BLaER1 treated with 17β-estradiol and CSF1 and Interleukin-3, amounts not matched to agents 10 nM and 100 nM (cell line): ENCODE measurements at regions not wholly inside any gene's neighbourhood (a gene's known extent, or its start where the extent isn't known, plus 50 kb on each side); places are given as distances from the start of the nearest gene placed in this dataset.
A peak's percentile ranks its signal among the peaks of the same experiment; 100 is the strongest.
"Not testable (repeated sequence)": the region's sequence is repeated elsewhere in the genome, so short reads cannot be mapped to it uniquely, and the experiment has no call there.

ENCODE experiments used
- H3K27ac ChIP-seq, 11 experiments: shearing (Covaris generic); formaldehyde crosslinking; 2 replicates each; pipeline ENCODE4 v1.8.1; 2022
- H3K27me3 ChIP-seq, 11 experiments: shearing (Covaris generic); formaldehyde crosslinking; 2 replicates each; pipeline ENCODE4 v1.8.1; 2022
- H3K36me3 ChIP-seq, 11 experiments: shearing (Covaris generic); formaldehyde crosslinking; 2 replicates each; pipeline ENCODE4 v1.8.1; 2022
- H3K4me1 ChIP-seq, 10 experiments: shearing (Covaris generic); formaldehyde crosslinking; 2 replicates each; pipeline ENCODE4 v1.8.1; 2022
- H3K4me2 ChIP-seq, 11 experiments: shearing (Covaris generic); formaldehyde crosslinking; 2 replicates each; pipeline ENCODE4 v1.8.1; 2022
- H3K4me3 ChIP-seq, 10 experiments: shearing (Covaris generic); formaldehyde crosslinking; 2 replicates each; pipeline ENCODE4 v1.8.1; 2022
- H3K9ac ChIP-seq, 11 experiments: shearing (Covaris generic); formaldehyde crosslinking; 2 replicates each; pipeline ENCODE4 v1.8.1; 2022
- H3K9me3 ChIP-seq, 11 experiments: shearing (Covaris generic); formaldehyde crosslinking; replicated peaks in 1 of 11; 2 replicates each; pipeline ENCODE4 v1.8.1; 2022
- H4K20me1 ChIP-seq, 11 experiments: shearing (Covaris generic); formaldehyde crosslinking; 2 replicates each; pipeline ENCODE4 v1.8.1; 2022
- Cebpa-rat ChIP-seq, 11 experiments: shearing (Covaris generic); IDR thresholded peaks; 2 replicates each; pipeline ENCODE4 v1.8.1; 2022

DNA sequence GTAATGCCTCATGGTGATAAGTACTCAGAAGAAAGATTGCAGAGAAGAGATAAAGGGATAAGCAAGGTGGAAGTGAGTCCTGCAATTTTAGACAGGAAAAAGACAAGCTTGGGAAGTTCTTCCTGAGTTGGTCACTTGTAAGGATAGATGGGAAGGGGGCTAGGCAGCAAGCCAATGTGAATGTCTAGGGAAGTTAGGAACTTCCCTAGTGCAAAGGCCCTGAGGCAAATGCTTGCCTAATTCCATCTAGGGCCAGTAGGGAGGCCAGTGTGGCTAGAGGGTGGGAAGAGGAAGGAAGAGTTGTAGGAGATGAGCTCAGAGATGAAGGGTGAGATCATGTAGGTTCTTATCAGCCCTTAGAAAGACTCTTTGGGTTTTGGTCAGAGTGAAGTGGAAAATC lies 206.6 kb downstream of the MAT2B start:
- no peak for TF ChIP-seq Cebpa-rat (IDR thresholded peaks at IDR 0.05)
- Histone ChIP-seq H3K27ac (no peak overlapping the region), H3K9ac (no peak overlapping the region), H3K4me2 (no peak overlapping the region; a peak in 1 of 22 replicates), H3K4me1 (peaks cover 0 to 4% (median 0%) of the 10 kb centered on the region in 10 experiments; a peak in 1 of 20 replicates), H3K36me3 (no peaks in the 10 kb centered on the region), H3K9me3 (no peaks in the 10 kb centered on the region), H4K20me1 (no peaks in the 10 kb centered on the region), H3K27me3 (no peaks in the 10 kb centered on the region), H3K4me3 (no peak overlapping the region)

DNA sequence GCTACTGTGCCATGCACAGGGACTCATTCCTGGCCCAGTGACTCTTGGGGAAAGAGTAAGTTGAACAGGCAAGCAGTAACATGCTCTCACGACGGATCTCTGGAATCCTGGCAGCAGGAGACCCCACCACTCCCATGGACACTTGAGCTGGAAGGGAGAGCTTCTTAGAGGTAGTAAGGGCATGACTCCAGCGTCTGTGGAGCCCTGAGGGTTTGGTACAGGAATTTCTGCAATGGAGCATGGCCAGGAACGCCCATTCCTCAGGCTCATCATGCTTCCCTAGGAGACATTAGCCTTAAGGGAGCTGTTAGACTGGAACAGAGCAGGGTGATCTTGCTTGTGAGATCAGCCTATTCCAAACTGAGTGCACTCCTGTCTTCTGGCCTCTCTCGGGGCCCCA lies 212.9 kb downstream of the MAT2B start:
- H3K36me3 ChIP-seq: no peaks in the 10 kb centered on the region
- no peak overlapping the region for H3K9ac ChIP-seq
- H3K9me3 ChIP-seq: no peaks in the 10 kb centered on the region
- TF ChIP-seq Cebpa-rat (IDR thresholded peaks at IDR 0.05): no peak
- H3K4me2 ChIP-seq: no peak overlapping the region
- no peak overlapping the region for H3K27ac ChIP-seq
- H4K20me1 ChIP-seq: no peaks in the 10 kb centered on the region
- H3K4me1 ChIP-seq: no peaks in the 10 kb centered on the region
- no peaks in the 10 kb centered on the region for H3K27me3 ChIP-seq
- H3K4me3 ChIP-seq: no peak overlapping the region

DNA sequence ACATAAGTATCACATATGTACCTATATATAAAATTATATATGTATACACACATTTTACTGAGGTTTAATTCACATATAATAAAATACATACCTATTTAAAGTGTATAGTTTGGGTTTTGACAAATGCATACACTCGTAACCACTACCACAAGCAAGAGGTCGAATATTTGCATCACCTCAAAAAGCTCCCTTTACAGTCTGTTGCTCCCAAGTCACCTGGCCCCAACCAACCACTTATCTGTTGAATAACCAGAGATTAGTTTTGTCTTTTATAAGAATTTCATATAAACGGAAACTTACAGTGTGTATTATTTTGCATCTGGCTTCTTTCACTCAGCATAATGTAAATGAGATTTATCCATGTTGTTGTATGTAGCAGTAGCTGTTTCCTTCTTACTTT lies 218.9 kb downstream of the MAT2B start:
- Histone ChIP-seq H3K27ac (no peak overlapping the region), H3K4me1 (no peaks in the 10 kb centered on the region), H3K4me3 (no peak overlapping the region), H3K4me2 (no peak overlapping the region), H3K27me3 (no peaks in the 10 kb centered on the region), H3K36me3 (no peaks in the 10 kb centered on the region), H3K9me3 (no peaks in the 10 kb centered on the region), H4K20me1 (no peaks in the 10 kb centered on the region), H3K9ac (no peak overlapping the region)
- no peak for TF ChIP-seq Cebpa-rat (IDR thresholded peaks at IDR 0.05)

DNA sequence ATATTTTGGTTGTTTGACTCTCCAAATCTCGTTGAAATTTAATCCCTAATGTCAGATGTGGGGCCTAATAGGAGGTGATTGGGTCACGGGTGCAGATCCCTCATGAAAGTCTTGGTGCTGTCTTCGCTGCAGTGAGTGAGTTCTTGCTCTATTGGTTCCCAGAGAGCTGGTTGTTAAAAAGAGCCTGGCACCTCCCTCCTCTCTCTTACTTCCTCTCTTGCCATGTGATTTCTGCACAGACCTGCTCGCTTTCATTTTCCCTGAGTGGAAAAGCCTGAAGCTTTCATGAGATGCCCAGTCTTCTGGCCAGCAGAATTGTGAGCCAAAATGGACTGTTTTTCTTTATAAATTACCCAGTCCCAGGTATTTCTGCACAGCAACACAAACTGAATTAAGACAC lies 221.6 kb downstream of the MAT2B start:
- Histone ChIP-seq H3K9ac (no peak overlapping the region), H3K4me2 (peak overlapping the region in 1 of 11 experiments; percentile 33; a peak in 1 of 22 replicates), H3K9me3 (no peaks in the 10 kb centered on the region), H3K4me3 (no peak overlapping the region), H3K36me3 (no peaks in the 10 kb centered on the region), H3K27ac (no peak overlapping the region), H4K20me1 (no peaks in the 10 kb centered on the region), H3K27me3 (no peaks in the 10 kb centered on the region), H3K4me1 (no peaks in the 10 kb centered on the region)
- TF ChIP-seq Cebpa-rat (IDR thresholded peaks at IDR 0.05): no peak

DNA sequence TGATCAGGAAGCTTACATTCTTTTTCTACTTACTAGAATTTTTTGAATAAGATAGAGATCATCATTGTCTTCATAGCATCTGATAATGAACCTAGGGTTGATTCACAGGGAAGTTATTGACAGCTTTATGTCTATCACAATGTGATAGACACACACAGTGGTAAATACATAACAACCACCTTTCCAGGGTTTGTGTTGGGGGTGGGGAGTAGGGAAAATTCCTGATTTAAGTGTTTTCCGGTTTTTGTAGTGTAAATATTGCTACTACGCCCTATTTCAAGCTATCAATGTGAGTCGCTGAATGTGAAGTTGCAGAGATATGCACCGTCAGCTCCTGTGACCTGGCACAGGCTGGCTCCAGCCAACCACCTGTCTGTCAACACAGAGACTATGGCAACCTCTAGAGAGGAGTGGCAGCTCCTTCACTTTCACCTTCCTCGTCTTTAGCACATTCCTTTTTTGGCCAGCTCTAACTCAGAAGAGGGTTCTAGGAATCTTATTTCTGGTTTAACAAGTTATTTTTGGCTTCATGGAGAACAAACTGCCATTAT lies 224.9 kb downstream of the MAT2B start:
- Histone ChIP-seq H3K4me2 (no peak overlapping the region), H3K4me3 (no peak overlapping the region)
- no peak for TF ChIP-seq Cebpa-rat (IDR thresholded peaks at IDR 0.05)

DNA sequence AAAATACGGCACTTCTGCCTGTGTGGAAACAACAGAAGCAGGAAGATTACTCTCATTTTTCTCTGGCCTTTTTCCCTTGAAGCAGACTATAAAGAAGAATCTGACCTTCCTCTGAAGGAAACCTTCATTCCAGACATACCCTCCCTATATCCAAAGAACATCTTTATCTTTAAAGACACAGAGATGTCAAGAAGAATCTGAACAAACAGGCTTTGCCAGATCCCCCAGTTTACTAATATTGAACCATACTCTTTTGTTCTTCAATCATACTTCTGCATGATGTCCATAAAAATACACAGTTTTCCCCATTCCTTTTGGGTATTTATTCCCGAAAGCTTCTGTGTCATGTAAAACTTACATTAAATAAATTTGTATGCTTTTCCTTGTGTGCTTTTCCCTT lies 225.8 kb downstream of the MAT2B start:
- H3K27ac ChIP-seq: no peak overlapping the region
- no peak overlapping the region for H3K4me3 ChIP-seq
- H4K20me1 ChIP-seq: no peaks in the 10 kb centered on the region
- no peaks in the 10 kb centered on the region for H3K4me1 ChIP-seq
- no peaks in the 10 kb centered on the region for H3K36me3 ChIP-seq
- H3K9me3 ChIP-seq: no peaks in the 10 kb centered on the region; a peak in 1 of 22 replicates
- H3K27me3 ChIP-seq: no peaks in the 10 kb centered on the region
- no peak overlapping the region for H3K4me2 ChIP-seq
- H3K9ac ChIP-seq: no peak overlapping the region
- TF ChIP-seq Cebpa-rat (IDR thresholded peaks at IDR 0.05): no peak

More for the DNA sequence above, 224.9 kb downstream of the MAT2B start:
- Histone ChIP-seq H3K36me3 (no peaks in the 10 kb centered on the region), H3K4me1 (no peaks in the 10 kb centered on the region), H3K27me3 (no peaks in the 10 kb centered on the region), H3K9me3 (no peaks in the 10 kb centered on the region; a peak in 1 of 22 replicates), H3K27ac (no peak overlapping the region), H4K20me1 (no peaks in the 10 kb centered on the region), H3K9ac (no peak overlapping the region)

DNA sequence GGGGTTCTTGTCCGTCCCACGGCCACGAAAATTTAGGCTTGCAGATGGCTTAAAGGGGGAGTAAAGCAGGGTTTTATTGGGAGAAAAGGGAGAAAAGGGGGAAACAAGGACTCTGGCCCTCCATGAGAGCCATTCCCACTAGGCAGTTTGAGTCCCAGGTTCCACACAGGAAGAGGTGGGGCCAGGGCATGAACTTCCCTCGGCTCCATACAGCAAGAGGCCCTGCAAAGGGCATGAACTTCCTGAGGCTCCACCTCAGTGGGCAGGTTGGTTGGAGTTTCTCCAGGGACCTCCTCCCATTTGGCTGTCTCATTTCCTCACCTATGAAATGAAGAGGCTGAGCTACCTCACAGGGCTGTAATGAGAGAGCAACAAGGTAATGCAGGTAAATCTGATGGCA lies 229.7 kb downstream of the MAT2B start:
- H3K9me3 ChIP-seq: no peaks in the 10 kb centered on the region; a peak in 1 of 22 replicates
- no peak overlapping the region for H3K4me2 ChIP-seq
- H3K36me3 ChIP-seq: no peaks in the 10 kb centered on the region
- H3K9ac ChIP-seq: no peak overlapping the region
- H3K4me3 ChIP-seq: no peak overlapping the region
- TF ChIP-seq Cebpa-rat (IDR thresholded peaks at IDR 0.05): no peak
- H3K4me1 ChIP-seq: no peaks in the 10 kb centered on the region
- H3K27me3 ChIP-seq: no peaks in the 10 kb centered on the region
- H4K20me1 ChIP-seq: no peaks in the 10 kb centered on the region
- no peak overlapping the region for H3K27ac ChIP-seq

DNA sequence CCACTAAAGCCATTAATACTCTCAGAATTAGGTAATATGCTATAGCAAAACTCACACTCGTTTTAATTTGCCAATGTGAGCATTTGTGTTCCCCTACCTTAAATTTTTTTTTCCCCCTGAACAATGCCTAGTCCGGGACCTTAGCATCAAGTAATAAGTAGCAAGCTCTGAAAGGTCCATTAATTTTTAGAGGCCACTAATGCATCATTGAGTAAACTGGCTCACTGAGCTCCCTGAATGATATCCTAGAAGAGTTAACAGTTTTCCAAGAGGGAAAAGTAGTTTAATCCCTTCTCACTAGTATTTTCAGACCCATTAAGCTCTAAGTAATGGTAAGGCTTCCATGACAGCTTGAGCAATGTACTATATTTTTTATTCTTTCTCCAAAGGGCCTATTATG lies 242.2 kb downstream of the MAT2B start:
- Histone ChIP-seq H3K9me3 (peaks cover 0 to 16% (median 11%) of the 10 kb centered on the region in 11 experiments; a peak in 18 of 22 replicates), H3K27me3 (no peaks in the 10 kb centered on the region), H3K36me3 (no peaks in the 10 kb centered on the region), H3K9ac (no peak overlapping the region), H3K4me2 (no peak overlapping the region), H3K4me1 (no peaks in the 10 kb centered on the region), H3K27ac (no peak overlapping the region), H3K4me3 (no peak overlapping the region), H4K20me1 (no peaks in the 10 kb centered on the region)
- no peak for TF ChIP-seq Cebpa-rat (IDR thresholded peaks at IDR 0.05)

DNA sequence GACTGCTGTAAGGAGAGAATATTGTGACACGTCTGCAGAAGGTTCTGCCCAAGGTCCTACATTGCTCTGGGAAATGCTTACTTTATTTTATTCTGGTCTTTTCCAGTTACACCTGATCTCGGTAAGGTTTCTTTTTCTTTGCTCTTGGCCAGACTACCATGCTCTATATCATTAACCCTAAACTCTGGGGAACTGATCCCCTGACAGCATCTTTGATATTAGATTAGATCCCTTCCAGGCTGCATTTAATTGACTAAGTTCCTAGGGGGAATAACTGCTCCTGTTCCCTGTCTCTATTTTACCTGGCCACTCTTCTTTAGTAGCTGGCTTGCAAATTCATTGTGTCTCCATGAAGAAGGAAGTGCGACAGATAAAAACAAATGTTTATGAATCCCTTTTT lies 243.5 kb downstream of the MAT2B start:
- no peak overlapping the region for H3K27ac ChIP-seq
- no peaks in the 10 kb centered on the region for H3K27me3 ChIP-seq
- H4K20me1 ChIP-seq: no peaks in the 10 kb centered on the region
- H3K9ac ChIP-seq: no peak overlapping the region
- TF ChIP-seq Cebpa-rat (IDR thresholded peaks at IDR 0.05): no peak
- H3K9me3 ChIP-seq: peaks cover 0 to 16% (median 11%) of the 10 kb centered on the region in 11 experiments; a peak in 18 of 22 replicates
- no peak overlapping the region for H3K4me3 ChIP-seq
- no peaks in the 10 kb centered on the region for H3K36me3 ChIP-seq
- H3K4me2 ChIP-seq: no peak overlapping the region
- no peaks in the 10 kb centered on the region for H3K4me1 ChIP-seq

DNA sequence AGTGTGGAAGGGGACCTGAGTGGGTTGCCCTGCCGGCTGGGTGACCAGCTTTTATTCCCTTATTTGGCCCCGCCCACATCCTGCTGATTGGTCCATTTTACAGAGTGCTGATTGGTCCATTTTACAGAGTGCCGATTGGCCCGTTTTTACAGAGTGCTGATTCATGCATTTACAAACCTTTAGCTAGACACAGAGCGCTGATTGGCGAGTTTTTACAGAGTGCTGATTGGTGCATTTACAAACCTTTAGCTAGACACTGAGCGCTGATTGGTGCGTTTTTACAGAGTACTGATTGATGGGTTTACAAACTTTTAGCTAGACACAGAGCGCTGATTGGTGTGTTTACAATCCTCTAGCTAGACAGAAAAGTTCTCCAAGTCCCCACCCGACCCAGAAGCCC lies 245.0 kb downstream of the MAT2B start:
- not testable (repeated sequence) for H3K27me3 ChIP-seq, H3K36me3 ChIP-seq, H4K20me1 ChIP-seq, H3K4me1 ChIP-seq, H3K27ac ChIP-seq, H3K4me2 ChIP-seq, H3K9ac ChIP-seq, H3K4me3 ChIP-seq
- peaks cover 0 to 16% (median 11%) of the 10 kb centered on the region in 11 experiments; a peak in 18 of 22 replicates for H3K9me3 ChIP-seq
